Right lobe of liver (tissue), 4 donors: ENCODE measurements at regions not wholly inside any gene's neighbourhood (a gene's known extent, or its start where the extent isn't known, plus 50 kb on each side); places are given as distances from the start of the nearest gene placed in this dataset.

Experiments
- CTCF ChIP-seq, 4 donors: fragments of 200-600 bp in 3 of 4; fragments of 450-650 bp in 1 of 4; IDR thresholded peaks; one replicate each; pipeline versions ENCODE4 v1.5.1 to v1.8.0; 2016 to 2022; ENCODE audit warnings: antibody characterized with exemption in 4 of 4, mild to moderate bottlenecking in 2 of 4
- POLR2A ChIP-seq: fragments of 450-650 bp; IDR thresholded peaks from one replicate; pipeline ENCODE4 v1.6.1; 2017; ENCODE audit warnings: antibody characterized with exemption, mild to moderate bottlenecking
- donor health status: DM: no; HTN: no; CAD: no.
- donor health status: DM: no; HTN: no; CAD: no.
- donor health status: DM: no; HTN: yes; CAD: no.

- TF ChIP-seq POLR2A (no peak), CTCF (IDR thresholded peaks at IDR 0.05) (no peak)
Measured at GRCh38 chr11:80517701-80518100, 1076.9 kb upstream of the TENM4 start.
